ENCODE measurements at regions not wholly inside any gene's neighbourhood (a gene's known extent, or its start where the extent isn't known, plus 50 kb on each side); places are given as distances from the start of the nearest gene placed in this dataset.
"Not testable (repeated sequence)": the region's sequence is repeated elsewhere in the genome, so short reads cannot be mapped to it uniquely, and the experiment has no call there.

- TF ChIP-seq ZNF565 (CRISPR knock-in tag; conservative IDR thresholded peaks at IDR 0.05; ENCODE audit: low read depth); ESRRG (CRISPR knock-in tag; IDR thresholded peaks at IDR 0.05); ARNTL (CRISPR knock-in tag; IDR thresholded peaks at IDR 0.05; ENCODE audit: borderline replicate concordance, low read depth); PATZ1 (CRISPR knock-in tag; IDR thresholded peaks at IDR 0.05; ENCODE audit: borderline replicate concordance); CREB5 (CRISPR knock-in tag; IDR thresholded peaks at IDR 0.05; ENCODE audit: low read depth); ZNF8 (CRISPR knock-in tag; IDR thresholded peaks at IDR 0.05); GLIS3 (CRISPR knock-in tag; IDR thresholded peaks at IDR 0.05); TOX (CRISPR knock-in tag; IDR thresholded peaks at IDR 0.05; ENCODE audit: borderline replicate concordance); CSRNP3 (CRISPR knock-in tag; IDR thresholded peaks at IDR 0.05): not testable (repeated sequence)
- TF ChIP-seq, protein P1, sequence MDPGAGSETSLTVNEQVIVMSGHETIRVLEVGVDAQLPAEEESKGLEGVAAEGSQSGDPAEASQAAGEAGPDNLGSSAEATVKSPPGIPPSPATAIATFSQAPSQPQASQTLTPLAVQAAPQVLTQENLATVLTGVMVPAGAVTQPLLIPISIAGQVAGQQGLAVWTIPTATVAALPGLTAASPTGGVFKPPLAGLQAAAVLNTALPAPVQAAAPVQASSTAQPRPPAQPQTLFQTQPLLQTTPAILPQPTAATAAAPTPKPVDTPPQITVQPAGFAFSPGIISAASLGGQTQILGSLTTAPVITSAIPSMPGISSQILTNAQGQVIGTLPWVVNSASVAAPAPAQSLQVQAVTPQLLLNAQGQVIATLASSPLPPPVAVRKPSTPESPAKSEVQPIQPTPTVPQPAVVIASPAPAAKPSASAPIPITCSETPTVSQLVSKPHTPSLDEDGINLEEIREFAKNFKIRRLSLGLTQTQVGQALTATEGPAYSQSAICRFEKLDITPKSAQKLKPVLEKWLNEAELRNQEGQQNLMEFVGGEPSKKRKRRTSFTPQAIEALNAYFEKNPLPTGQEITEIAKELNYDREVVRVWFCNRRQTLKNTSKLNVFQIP (CRISPR knock-in tag; IDR thresholded peaks at IDR 0.05; ENCODE audit: borderline replicate concordance, low read depth) = not testable (repeated sequence)
Measured at GRCh38 chr21:35590284-35590683, 470.0 kb downstream of the SETD4 start.

All from SK-N-SH treated with all-trans-retinoic acid at 6 μM for 48 hours (cell line).